ENCODE measurements at regions not wholly inside any gene's neighbourhood (a gene's known extent, or its start where the extent isn't known, plus 50 kb on each side); places are given as distances from the start of the nearest gene placed in this dataset.

- no peak for DNase-seq
Observed at GRCh38 chr4:153141238-153141637, 63.0 kb upstream of the TRIM2 start.

GRCh38 chr4:153142700-153143438 is 61.4 kb upstream of the TRIM2 start:
- DNase-seq, result peak in 1 of 2 experiments; percentile 57

GRCh38 chr4:153143527-153144348 is 60.5 kb upstream of the TRIM2 start:
- DNase-seq, result no peak

- DNase-seq, result no peak
Observed at GRCh38 chr4:153146031-153146430, 58.2 kb upstream of the TRIM2 start.

GRCh38 chr4:153146961-153147360 is 57.3 kb upstream of the TRIM2 start:
- DNase-seq, result no peak

- DNase-seq, result no peak
Observed at GRCh38 chr4:153148791-153149190, 55.5 kb upstream of the TRIM2 start.

- no peak for DNase-seq
Observed at GRCh38 chr4:153151535-153152455, 52.4 kb upstream of the TRIM2 start.

- DNase-seq, result no peak
Observed at GRCh38 chr4:153152501-153153338, 51.5 kb upstream of the TRIM2 start.

- DNase-seq, result peak in 1 of 2 experiments; percentile 22
Observed at GRCh38 chr4:153153339-153153871, 50.8 kb upstream of the TRIM2 start.

GRCh38 chr4:153154007-153154975 is 50.0 kb upstream of the TRIM2 start:
- no peak for DNase-seq
